ENCODE measurements at regions not wholly inside any gene's neighbourhood (a gene's known extent, or its start where the extent isn't known, plus 50 kb on each side); places are given as distances from the start of the nearest gene placed in this dataset.

DNA sequence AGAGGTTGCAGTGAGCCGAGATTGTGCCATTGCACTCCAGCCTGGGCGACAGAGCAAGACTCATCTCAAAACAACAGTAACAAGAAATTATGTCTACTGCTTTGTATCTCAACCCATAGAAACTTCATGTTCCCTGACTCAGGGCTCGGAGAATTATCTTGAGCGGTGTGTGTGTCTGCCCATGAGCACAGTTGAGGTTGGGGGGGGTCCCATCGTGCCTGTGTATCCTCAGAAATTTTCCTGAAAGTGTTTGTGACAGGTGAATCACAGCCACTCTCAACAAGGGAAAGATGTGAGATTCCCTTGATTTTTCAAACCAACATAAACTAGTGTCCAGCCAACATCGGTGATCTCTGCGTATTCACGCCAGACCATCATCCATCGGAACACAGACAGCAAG lies 319.1 kb downstream of the ASMT start:
- H3K4me1 ChIP-seq (ENCODE audit: control insufficient read depth in 1 of 2, insufficient read depth in 2 of 2, low read length in 2 of 2), result no peaks in the 10 kb centered on the region
- no peak overlapping the region for H3K4me3 ChIP-seq (ENCODE audit: low read depth in 1 of 2, low read length in 2 of 2)
- H3K9me3 ChIP-seq (ENCODE audit: control insufficient read depth in 1 of 2, low read length in 2 of 2), result no peaks in the 10 kb centered on the region
- H3K27ac ChIP-seq (ENCODE audit: low read depth, low read length), result no peak overlapping the region
- no peaks in the 10 kb centered on the region for H3K36me3 ChIP-seq (ENCODE audit: control insufficient read depth in 1 of 2, insufficient read depth in 2 of 2, low read length in 2 of 2)
- H3K27me3 ChIP-seq (ENCODE audit: control insufficient read depth in 1 of 2, insufficient read depth in 2 of 2, low read length in 2 of 2), result no peaks in the 10 kb centered on the region
- H3K9ac ChIP-seq (ENCODE audit: low read depth in 1 of 2, low read length in 2 of 2), result no peak overlapping the region

DNA sequence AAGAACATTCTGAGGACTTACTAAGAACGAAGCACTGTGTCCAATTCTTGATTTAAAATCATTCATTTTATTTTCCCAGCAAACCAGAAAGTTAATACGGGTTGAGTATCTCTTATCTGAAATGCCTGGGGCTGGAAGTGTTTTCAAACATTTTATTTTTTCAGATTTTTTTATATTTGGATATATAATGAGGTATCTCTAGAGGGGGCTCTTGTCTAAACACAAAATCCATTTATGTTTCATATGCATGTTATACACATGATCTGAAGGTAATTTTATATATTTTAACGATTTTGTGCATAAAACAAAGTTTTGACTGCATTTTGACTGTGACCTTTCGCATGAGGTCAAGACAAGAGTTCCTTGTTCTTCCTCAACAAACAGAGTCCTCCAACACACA lies 320.9 kb downstream of the ASMT start:
- Histone ChIP-seq H3K27ac (ENCODE audit: low read depth, low read length) (no peak overlapping the region), H3K9me3 (ENCODE audit: control insufficient read depth in 1 of 2, low read length in 2 of 2) (no peaks in the 10 kb centered on the region)

DNA sequence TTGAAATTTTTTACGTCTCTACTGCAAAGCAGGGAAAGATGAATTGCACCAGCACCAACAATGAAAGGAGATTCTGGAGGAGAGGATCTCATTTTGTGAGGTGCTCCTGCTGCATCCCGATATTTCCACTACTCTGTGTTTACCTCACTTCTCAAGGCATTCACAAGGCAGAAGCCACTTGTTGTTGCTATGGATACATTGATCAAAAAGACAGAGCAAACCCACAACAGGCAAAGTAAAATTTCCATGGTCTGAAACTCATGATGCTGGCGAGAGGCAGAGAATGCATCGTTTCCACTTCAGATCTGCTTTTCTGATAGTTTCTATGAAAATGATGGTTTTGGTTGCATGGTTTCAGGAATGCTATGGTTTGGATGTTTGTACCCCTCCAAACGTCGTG lies 323.3 kb downstream of the ASMT start:
- Histone ChIP-seq H3K4me1 (ENCODE audit: control insufficient read depth in 1 of 2, insufficient read depth in 2 of 2, low read length in 2 of 2) (no peaks in the 10 kb centered on the region), H3K27ac (ENCODE audit: low read depth, low read length) (no peak overlapping the region), H3K9me3 (ENCODE audit: control insufficient read depth in 1 of 2, low read length in 2 of 2) (no peaks in the 10 kb centered on the region), H3K27me3 (ENCODE audit: control insufficient read depth in 1 of 2, insufficient read depth in 2 of 2, low read length in 2 of 2) (no peaks in the 10 kb centered on the region), H3K9ac (ENCODE audit: low read depth in 1 of 2, low read length in 2 of 2) (no peak overlapping the region), H3K36me3 (ENCODE audit: control insufficient read depth in 1 of 2, insufficient read depth in 2 of 2, low read length in 2 of 2) (no peaks in the 10 kb centered on the region), H3K4me3 (ENCODE audit: low read depth in 1 of 2, low read length in 2 of 2) (no peak overlapping the region)

More for the DNA sequence above, 320.9 kb downstream of the ASMT start:
- Histone ChIP-seq H3K36me3 (ENCODE audit: control insufficient read depth in 1 of 2, insufficient read depth in 2 of 2, low read length in 2 of 2) (no peaks in the 10 kb centered on the region), H3K4me1 (ENCODE audit: control insufficient read depth in 1 of 2, insufficient read depth in 2 of 2, low read length in 2 of 2) (no peaks in the 10 kb centered on the region), H3K9ac (ENCODE audit: low read depth in 1 of 2, low read length in 2 of 2) (no peak overlapping the region), H3K4me3 (ENCODE audit: low read depth in 1 of 2, low read length in 2 of 2) (no peak overlapping the region), H3K27me3 (ENCODE audit: control insufficient read depth in 1 of 2, insufficient read depth in 2 of 2, low read length in 2 of 2) (no peaks in the 10 kb centered on the region)

DNA sequence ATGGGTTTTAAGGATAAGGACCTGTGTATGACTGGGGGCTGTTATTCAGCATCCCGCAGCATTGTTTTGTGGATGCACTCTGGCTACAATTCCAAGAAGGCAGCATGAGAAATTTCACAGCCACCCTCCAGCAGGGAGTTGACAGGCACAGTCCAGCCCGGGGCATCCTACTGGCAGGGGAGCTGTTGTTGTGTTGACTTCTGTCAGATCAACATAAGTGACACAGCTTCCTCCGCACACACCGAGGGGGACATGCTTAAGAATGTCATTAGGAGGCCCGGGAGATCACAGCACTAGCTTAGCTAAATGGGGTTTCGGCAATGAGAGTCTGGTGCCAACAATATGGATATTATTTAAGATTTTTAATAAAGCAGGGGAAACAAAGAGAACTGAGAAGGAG lies 326.5 kb downstream of the ASMT start:
- H3K27ac ChIP-seq (ENCODE audit: low read depth, low read length), result no peak overlapping the region
- no peaks in the 10 kb centered on the region for H3K9me3 ChIP-seq (ENCODE audit: control insufficient read depth in 1 of 2, low read length in 2 of 2)
- H3K27me3 ChIP-seq (ENCODE audit: control insufficient read depth in 1 of 2, insufficient read depth in 2 of 2, low read length in 2 of 2), result no peaks in the 10 kb centered on the region
- no peak overlapping the region for H3K9ac ChIP-seq (ENCODE audit: low read depth in 1 of 2, low read length in 2 of 2)
- H3K4me3 ChIP-seq (ENCODE audit: low read depth in 1 of 2, low read length in 2 of 2), result no peak overlapping the region
- no peaks in the 10 kb centered on the region for H3K36me3 ChIP-seq (ENCODE audit: control insufficient read depth in 1 of 2, insufficient read depth in 2 of 2, low read length in 2 of 2)
- no peaks in the 10 kb centered on the region for H3K4me1 ChIP-seq (ENCODE audit: control insufficient read depth in 1 of 2, insufficient read depth in 2 of 2, low read length in 2 of 2)

DNA sequence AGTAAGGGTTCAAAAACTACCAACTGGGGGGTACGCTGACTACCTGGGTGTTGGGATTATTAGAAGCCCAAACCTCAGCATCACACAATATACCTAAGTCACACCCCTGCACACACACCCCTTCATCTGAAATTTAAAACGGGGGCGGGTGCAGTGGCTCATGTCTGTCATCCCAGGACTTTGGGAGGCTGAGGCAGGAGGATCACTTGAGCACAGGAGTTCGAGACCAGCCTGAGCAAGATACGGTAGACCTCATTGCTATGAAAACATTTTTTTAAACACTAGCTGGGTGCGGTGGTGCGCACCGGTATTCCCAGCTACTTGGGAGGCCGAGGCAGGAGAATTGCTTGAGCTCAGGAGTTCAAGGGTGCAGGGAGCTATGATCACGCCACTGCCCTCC lies 331.0 kb downstream of the ASMT start:
- H3K36me3 ChIP-seq (ENCODE audit: control insufficient read depth in 1 of 2, insufficient read depth in 2 of 2, low read length in 2 of 2), result no peaks in the 10 kb centered on the region
- H3K27me3 ChIP-seq (ENCODE audit: control insufficient read depth in 1 of 2, insufficient read depth in 2 of 2, low read length in 2 of 2), result no peaks in the 10 kb centered on the region
- no peaks in the 10 kb centered on the region for H3K4me1 ChIP-seq (ENCODE audit: control insufficient read depth in 1 of 2, insufficient read depth in 2 of 2, low read length in 2 of 2)
- no peak overlapping the region for H3K27ac ChIP-seq (ENCODE audit: low read depth, low read length)
- H3K4me3 ChIP-seq (ENCODE audit: low read depth in 1 of 2, low read length in 2 of 2), result no peak overlapping the region
- H3K9ac ChIP-seq (ENCODE audit: low read depth in 1 of 2, low read length in 2 of 2), result no peak overlapping the region
- H3K9me3 ChIP-seq (ENCODE audit: control insufficient read depth in 1 of 2, low read length in 2 of 2), result no peaks in the 10 kb centered on the region

DNA sequence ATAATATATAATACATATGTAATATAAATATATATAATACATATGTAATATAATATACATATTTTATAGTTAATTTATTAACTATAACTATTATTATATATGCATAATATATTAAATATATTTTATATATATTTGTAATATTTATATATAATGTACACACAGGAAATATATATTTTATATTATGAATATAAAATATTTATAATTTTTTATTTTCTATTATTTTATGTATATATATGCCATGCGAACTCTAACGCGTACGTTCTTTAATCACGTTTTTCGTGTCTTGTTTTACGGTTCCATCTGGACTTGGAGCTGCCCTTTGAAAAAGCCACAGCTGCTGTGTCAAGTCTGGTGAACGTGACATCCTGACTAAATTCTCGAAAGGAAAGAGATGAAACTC lies 332.1 kb downstream of the ASMT start:
- H3K27me3 ChIP-seq (ENCODE audit: control insufficient read depth in 1 of 2, insufficient read depth in 2 of 2, low read length in 2 of 2), result no peaks in the 10 kb centered on the region
- no peak overlapping the region for H3K9ac ChIP-seq (ENCODE audit: low read depth in 1 of 2, low read length in 2 of 2)
- no peaks in the 10 kb centered on the region for H3K4me1 ChIP-seq (ENCODE audit: control insufficient read depth in 1 of 2, insufficient read depth in 2 of 2, low read length in 2 of 2)
- no peaks in the 10 kb centered on the region for H3K9me3 ChIP-seq (ENCODE audit: control insufficient read depth in 1 of 2, low read length in 2 of 2)
- H3K27ac ChIP-seq (ENCODE audit: low read depth, low read length), result no peak overlapping the region
- H3K4me3 ChIP-seq (ENCODE audit: low read depth in 1 of 2, low read length in 2 of 2), result no peak overlapping the region
- H3K36me3 ChIP-seq (ENCODE audit: control insufficient read depth in 1 of 2, insufficient read depth in 2 of 2, low read length in 2 of 2), result no peaks in the 10 kb centered on the region
